ENCODE measurements at regions not wholly inside any gene's neighbourhood (a gene's known extent, or its start where the extent isn't known, plus 50 kb on each side); places are given as distances from the start of the nearest gene placed in this dataset.
"Not testable (repeated sequence)": the region's sequence is repeated elsewhere in the genome, so short reads cannot be mapped to it uniquely, and the experiment has no call there.

GRCh38 chr14:82987502-82988124 lies 1454.0 kb upstream of the SEL1L start:
- no peak for TF ChIP-seq POLR2AphosphoS5 (IDR thresholded peaks at IDR 0.05; ENCODE audit: low read depth, low read length)
- no peak for TF ChIP-seq TAF1 (IDR thresholded peaks at IDR 0.05; ENCODE audit: borderline replicate concordance, low read depth, low read length)
- TF ChIP-seq POLR2A (IDR thresholded peaks at IDR 0.05; ENCODE audit: low read depth, low read length) = no peak
- no peak for FAIRE-seq

DNA sequence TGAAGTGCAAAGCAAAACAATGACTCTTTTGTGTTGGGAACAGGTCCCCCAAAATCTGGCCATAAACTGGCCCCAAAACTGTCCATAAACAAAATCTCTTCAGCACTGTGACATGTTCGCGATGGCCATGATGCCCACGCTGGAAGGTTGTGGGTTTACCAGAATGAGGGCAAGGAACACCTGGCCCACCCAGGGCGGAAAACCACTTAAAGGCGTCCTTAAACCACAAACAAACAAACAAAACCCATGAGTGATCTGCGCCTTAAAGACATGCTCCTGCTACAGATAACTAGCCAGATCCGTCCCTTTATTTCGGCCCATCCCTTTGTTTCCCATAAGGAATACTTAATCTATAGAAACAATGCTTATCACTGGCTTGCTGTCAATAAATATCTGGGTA lies 1460.9 kb upstream of the SEL1L start:
- DNase-seq (ENCODE audit: insufficient read length); FAIRE-seq: not testable (repeated sequence)

More at GRCh38 chr14:82987502-82988124, 1454.0 kb upstream of the SEL1L start:
- DNase-seq (ENCODE audit: insufficient read length) = no peak

DNA sequence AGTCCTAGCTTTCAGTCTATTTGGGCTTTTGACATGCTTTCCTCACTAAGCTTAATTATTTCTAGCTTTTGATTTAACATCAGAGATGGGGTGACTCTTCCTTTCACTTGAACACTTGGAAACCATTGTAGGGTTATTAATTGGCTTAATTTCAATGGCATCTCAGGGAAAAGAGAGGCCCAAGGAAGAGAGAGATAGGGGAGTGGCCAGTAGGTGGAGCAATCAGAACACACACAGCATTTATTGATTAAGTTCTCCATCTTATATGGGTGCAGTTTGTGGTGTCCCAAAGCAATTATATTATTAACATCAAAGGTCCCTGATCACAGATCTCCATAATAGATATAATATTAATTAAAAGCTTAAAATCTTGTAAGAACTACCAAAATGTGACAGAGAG lies 1466.1 kb upstream of the SEL1L start:
- no peak for DNase-seq (ENCODE audit: insufficient read length)
- FAIRE-seq = no peak
- no peak for TF ChIP-seq TAF1 (IDR thresholded peaks at IDR 0.05; ENCODE audit: borderline replicate concordance, low read depth, low read length)

DNA sequence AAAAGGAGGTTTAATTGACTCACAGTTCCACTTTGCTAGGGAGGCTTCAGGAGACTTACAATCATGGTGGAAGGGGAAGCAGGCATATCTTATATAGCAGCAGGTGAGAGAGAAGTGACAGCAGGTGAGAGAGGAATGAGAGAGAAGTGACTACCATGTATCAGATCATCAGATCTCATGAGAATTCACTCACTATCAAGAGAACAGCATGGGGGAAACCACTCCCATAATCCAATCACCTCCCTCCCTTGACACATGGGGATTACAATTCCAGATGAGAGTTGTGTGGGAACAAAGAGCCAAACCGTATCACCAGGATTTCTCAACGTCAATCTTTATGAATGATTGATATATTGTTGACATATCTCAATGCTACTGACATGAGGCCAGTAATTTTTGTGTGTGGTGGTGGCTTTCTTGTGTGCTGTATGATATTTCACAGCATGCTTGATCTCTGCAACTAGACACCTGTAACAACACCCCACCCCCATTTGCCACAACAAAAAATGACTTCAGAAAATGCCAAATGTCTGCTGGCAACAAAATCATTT lies 1470.9 kb upstream of the SEL1L start:
- DNase-seq (ENCODE audit: insufficient read length) (no peak), FAIRE-seq (no peak)
- TF ChIP-seq POLR2AphosphoS5 (IDR thresholded peaks at IDR 0.05; ENCODE audit: low read depth, low read length) (no peak), POLR2A (IDR thresholded peaks at IDR 0.05; ENCODE audit: low read depth, low read length) (no peak), TAF1 (IDR thresholded peaks at IDR 0.05; ENCODE audit: borderline replicate concordance, low read depth, low read length) (no peak)

DNA sequence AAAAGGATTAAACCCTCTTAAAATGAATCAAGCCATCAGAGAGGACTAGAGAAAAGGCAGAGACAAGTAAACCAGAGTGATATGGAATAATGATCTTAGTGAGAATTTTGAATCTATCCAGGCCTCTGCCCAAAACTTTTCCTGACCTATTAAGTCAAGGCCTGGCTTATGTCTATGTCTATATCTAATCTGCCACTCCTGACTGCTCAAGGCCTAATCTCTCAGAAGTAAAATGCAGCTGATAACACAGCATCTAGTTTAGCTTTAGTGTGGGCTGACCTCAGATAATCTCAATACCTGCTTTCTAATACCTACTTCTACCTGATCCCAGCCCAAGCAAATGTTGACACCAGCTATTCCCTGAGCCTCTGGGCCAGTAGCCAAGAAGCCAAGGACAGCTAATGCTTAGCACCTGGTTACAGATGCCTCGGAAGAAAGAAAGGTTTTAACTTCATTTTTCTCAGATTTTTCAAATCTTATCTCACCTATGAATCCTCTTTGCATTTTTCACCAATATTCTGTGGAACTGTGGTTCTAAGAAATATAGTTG lies 1472.5 kb upstream of the SEL1L start:
- DNase-seq (ENCODE audit: insufficient read length) = no peak
- FAIRE-seq = no peak
- TF ChIP-seq POLR2AphosphoS5 (IDR thresholded peaks at IDR 0.05; ENCODE audit: low read depth, low read length) = no peak
- no peak for TF ChIP-seq POLR2A (IDR thresholded peaks at IDR 0.05; ENCODE audit: low read depth, low read length)
- no peak for TF ChIP-seq TAF1 (IDR thresholded peaks at IDR 0.05; ENCODE audit: borderline replicate concordance, low read depth, low read length)

GRCh38 chr14:83007052-83007451 lies 1473.4 kb upstream of the SEL1L start:
- not testable (repeated sequence) for DNase-seq (ENCODE audit: insufficient read length); FAIRE-seq

DNA sequence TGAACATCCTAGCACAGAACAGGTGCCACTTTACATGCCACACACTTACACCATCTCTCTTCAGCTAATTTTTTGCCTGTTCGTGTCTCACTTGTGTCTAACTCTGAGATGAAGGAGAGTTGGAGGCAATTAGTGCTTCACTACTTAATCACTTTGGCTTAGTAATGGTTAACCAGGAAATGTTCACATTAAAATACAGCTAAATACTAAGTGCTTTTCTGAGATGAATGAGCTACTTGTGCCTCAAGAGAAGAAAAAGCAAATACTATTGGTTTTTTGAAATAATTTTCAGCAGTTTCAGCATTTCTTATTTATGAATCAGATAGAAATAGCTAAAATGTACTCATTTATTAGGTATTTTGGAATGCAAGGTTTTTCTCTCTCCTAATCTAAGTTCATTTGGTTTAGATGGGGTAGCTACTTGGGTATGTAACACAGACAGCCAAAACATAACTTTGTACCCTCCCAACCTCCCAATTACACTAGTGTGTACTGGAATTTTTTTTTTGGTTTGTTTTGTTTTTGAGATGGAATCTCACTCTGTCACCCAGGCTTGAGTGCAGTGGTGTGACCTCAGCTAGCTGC lies 1474.1 kb upstream of the SEL1L start:
- TF ChIP-seq POLR2A (IDR thresholded peaks at IDR 0.05; ENCODE audit: low read depth, low read length) (no peak), TAF1 (IDR thresholded peaks at IDR 0.05; ENCODE audit: borderline replicate concordance, low read depth, low read length) (no peak), POLR2AphosphoS5 (IDR thresholded peaks at IDR 0.05; ENCODE audit: low read depth, low read length) (no peak)
- no peak for DNase-seq (ENCODE audit: insufficient read length)
- FAIRE-seq = no peak

DNA sequence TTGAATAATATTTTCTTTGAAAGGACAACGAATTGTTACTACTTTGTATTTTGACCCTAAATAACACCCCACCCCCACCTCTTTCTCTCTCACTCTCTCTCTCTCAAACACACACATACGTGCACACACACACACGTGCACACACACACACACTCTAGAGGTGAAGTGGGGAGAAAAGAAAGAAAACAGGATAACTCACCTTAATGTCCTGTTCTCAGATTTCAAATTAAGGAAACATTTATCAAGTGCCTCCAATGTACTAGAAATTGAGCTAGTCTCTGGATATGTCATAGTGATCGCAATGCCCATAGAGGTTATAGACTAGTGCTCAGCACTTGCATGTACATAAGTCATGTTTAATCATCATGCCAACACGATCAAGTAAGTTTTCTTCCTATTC lies 1483.6 kb upstream of the SEL1L start:
- no peak for FAIRE-seq
- DNase-seq (ENCODE audit: insufficient read length) = no peak
- TF ChIP-seq POLR2A (IDR thresholded peaks at IDR 0.05; ENCODE audit: low read depth, low read length) (no peak), POLR2AphosphoS5 (IDR thresholded peaks at IDR 0.05; ENCODE audit: low read depth, low read length) (no peak), TAF1 (IDR thresholded peaks at IDR 0.05; ENCODE audit: borderline replicate concordance, low read depth, low read length) (no peak)

DNA sequence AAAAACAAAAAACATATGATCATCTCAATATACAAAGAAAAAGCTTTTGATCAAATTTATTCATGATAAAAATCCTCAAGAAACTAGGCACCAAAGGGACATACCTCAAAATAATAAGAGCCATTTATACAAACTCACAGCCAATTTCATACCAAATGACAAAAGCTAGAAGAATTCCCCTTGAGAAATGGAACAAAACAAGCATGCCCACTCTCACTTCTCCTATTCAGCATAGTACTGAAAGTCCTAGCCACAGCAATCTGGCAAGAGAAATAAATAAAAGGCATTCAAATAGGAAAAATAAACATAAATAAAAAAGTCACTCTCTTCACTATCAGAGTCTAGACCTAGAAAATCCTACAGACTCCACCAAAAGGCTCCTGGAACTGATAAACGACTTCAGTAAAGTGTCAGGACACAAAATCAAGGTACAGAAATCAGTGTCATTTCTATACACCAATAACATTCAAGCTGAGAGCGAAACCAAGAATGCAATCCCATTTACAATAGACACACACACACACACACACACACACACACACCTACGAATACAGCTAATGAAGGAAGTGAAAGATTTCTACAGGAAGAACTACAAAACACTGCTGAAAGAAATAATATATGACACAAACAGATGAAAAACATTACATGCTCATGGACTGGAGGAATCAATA lies 1486.2 kb upstream of the SEL1L start:
- TF ChIP-seq POLR2A (IDR thresholded peaks at IDR 0.05; ENCODE audit: low read depth, low read length) (no peak), POLR2AphosphoS5 (IDR thresholded peaks at IDR 0.05; ENCODE audit: low read depth, low read length) (no peak), TAF1 (IDR thresholded peaks at IDR 0.05; ENCODE audit: borderline replicate concordance, low read depth, low read length) (no peak)
- FAIRE-seq (no peak), DNase-seq (ENCODE audit: insufficient read length) (no peak)

GRCh38 chr14:83021323-83021722 lies 1487.7 kb upstream of the SEL1L start:
- TF ChIP-seq POLR2AphosphoS5 (IDR thresholded peaks at IDR 0.05; ENCODE audit: low read depth, low read length) = no peak
- TF ChIP-seq POLR2A (IDR thresholded peaks at IDR 0.05; ENCODE audit: low read depth, low read length) = no peak
- TF ChIP-seq TAF1 (IDR thresholded peaks at IDR 0.05; ENCODE audit: borderline replicate concordance, low read depth, low read length) = no peak
- DNase-seq (ENCODE audit: insufficient read length) (no peak), FAIRE-seq (no peak)

DNA sequence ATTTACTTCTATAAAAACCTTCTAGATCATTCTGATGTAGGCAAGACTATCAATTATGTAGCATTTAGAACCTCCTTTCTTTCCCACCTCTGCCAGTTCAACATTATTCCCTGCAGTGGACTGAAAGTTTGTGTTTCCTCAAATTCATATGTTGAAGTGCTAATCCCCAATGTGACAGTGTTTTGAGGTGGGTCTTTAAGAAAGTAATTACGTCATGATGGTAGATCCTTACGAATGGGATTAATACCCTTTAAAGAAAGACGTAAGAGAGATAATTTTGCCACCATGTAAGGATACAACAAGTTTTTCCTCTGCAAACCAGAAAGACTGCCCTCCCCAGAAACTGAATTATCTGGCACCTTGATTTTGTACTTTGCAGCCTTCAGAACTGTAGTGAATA lies 1489.7 kb upstream of the SEL1L start:
- DNase-seq (ENCODE audit: insufficient read length) = no peak
- TF ChIP-seq POLR2A (IDR thresholded peaks at IDR 0.05; ENCODE audit: low read depth, low read length) (no peak), POLR2AphosphoS5 (IDR thresholded peaks at IDR 0.05; ENCODE audit: low read depth, low read length) (no peak), TAF1 (IDR thresholded peaks at IDR 0.05; ENCODE audit: borderline replicate concordance, low read depth, low read length) (no peak)
- FAIRE-seq = no peak

DNA sequence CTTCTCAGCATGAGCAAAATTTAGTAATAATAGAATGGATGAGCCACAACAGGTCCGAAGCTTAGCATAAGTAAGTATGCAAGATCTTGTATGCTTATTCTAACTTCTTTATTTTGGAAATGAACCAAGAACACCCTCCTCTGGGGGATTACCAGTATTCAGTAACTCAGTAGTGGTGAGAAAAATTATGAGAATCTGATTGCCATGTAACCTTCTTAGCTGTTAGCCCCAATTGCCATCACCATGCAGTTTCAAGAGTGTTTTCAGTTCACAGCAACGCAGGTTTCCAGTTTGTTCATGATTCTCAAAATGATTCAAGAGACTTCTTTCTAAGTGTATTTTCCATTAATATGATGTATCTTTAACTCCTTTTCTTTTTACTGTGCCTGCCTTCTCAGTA lies 1507.6 kb upstream of the SEL1L start:
- no peak for DNase-seq (ENCODE audit: insufficient read length)
- FAIRE-seq = no peak
- no peak for TF ChIP-seq TAF1 (IDR thresholded peaks at IDR 0.05; ENCODE audit: borderline replicate concordance, low read depth, low read length)
- no peak for TF ChIP-seq POLR2AphosphoS5 (IDR thresholded peaks at IDR 0.05; ENCODE audit: low read depth, low read length)
- no peak for TF ChIP-seq POLR2A (IDR thresholded peaks at IDR 0.05; ENCODE audit: low read depth, low read length)
